Caco-2 (cell line): ENCODE measurements at regions not wholly inside any gene's neighbourhood (a gene's known extent, or its start where the extent isn't known, plus 50 kb on each side); places are given as distances from the start of the nearest gene placed in this dataset.
A peak's percentile ranks its signal among the peaks of the same experiment; 100 is the strongest.
"Not testable (repeated sequence)": the region's sequence is repeated elsewhere in the genome, so short reads cannot be mapped to it uniquely, and the experiment has no call there.

Experiments
- BruUV-seq: library from RNA; stranded (reverse); fragments of 400-500 nt; replicated peaks from 2 replicates; lab custom pipeline; 2021; lab: Mats Ljungman, UMichigan
- CTCF ChIA-PET: fragments of 300-600 bp; sonication (Branson Sonifier 250); formaldehyde crosslinking; loops from one replicate; lab custom pipeline; 2022; ENCODE audit warnings: antibody characterized with exemption; lab: Charles Lee
- POLR2A ChIA-PET: fragments of 300-600 bp; sonication (Branson Sonifier 250); formaldehyde crosslinking; loops from one replicate; lab custom pipeline; 2022; ENCODE audit warnings: antibody characterized with exemption; lab: Charles Lee
- DNase-seq, 2 experiments: peaks; one replicate each; pipeline versions ENCODE4 v3.0.0 to v3.0.0-alpha.2; 2020 to 2022
- H3K27me3 ChIP-seq: replicated peaks from 2 replicates; pipeline ENCODE4 v1.6.0; 2011; ENCODE audit warnings: low read length; ENCODE audit not compliant: control insufficient read depth, insufficient read depth
- H3K36me3 ChIP-seq: 2 replicates; pipeline ENCODE4 v1.5.1; 2011; ENCODE audit warnings: low read length; ENCODE audit not compliant: control insufficient read depth, insufficient read depth
- H3K4me1 ChIP-seq: fragments of 250-450 bp; sonication (Bioruptor Pico); 2 replicates; pipeline ENCODE4 v1.5.1; 2020; ENCODE audit warnings: mild to moderate bottlenecking
- H3K4me3 ChIP-seq: 2 replicates; pipeline ENCODE4 v1.5.1; 2011; ENCODE audit warnings: low read depth, mild to moderate bottlenecking, control low read depth, low read length
- H3K9me3 ChIP-seq: fragments of 250-450 bp; sonication (Bioruptor Pico); 2 replicates; pipeline ENCODE4 v1.5.1; 2020; ENCODE audit warnings: mild to moderate bottlenecking, moderate library complexity
- H3K27ac Mint-ChIP-seq: one replicate; pipeline ENCODE4 v1.8.0; 2022; ENCODE audit warnings: mixed read lengths; ENCODE audit not compliant: unreplicated experiment
- H3K27me3 Mint-ChIP-seq: one replicate; pipeline ENCODE4 v1.8.0; 2022; ENCODE audit warnings: mixed read lengths; ENCODE audit not compliant: insufficient read depth, unreplicated experiment
- H3K36me3 Mint-ChIP-seq: one replicate; pipeline ENCODE4 v1.8.0; 2022; ENCODE audit warnings: mild to moderate bottlenecking, mixed read lengths; ENCODE audit not compliant: insufficient read depth, unreplicated experiment
- H3K4me1 Mint-ChIP-seq: one replicate; pipeline ENCODE4 v1.8.0; 2022; ENCODE audit warnings: low read depth, mixed read lengths; ENCODE audit not compliant: unreplicated experiment
- H3K4me3 Mint-ChIP-seq: one replicate; pipeline ENCODE4 v1.8.0; 2022; ENCODE audit warnings: mild to moderate bottlenecking, moderate library complexity, mixed read lengths; ENCODE audit not compliant: unreplicated experiment
- H3K9me3 Mint-ChIP-seq: one replicate; pipeline ENCODE4 v1.8.0; 2022; ENCODE audit warnings: mixed read lengths; ENCODE audit not compliant: unreplicated experiment
- intact Hi-C: fragments of 100-400 bp; cut with micrococcal nuclease; formaldehyde crosslinking; loops from one replicate; pipeline ENCODE4 v1.10.0; 2022; ENCODE audit not compliant: unreplicated experiment
- TF ChIP-seq, protein P1 (sequence below), 2 experiments: fragments of 200-600 bp in 1 of 2; IDR thresholded peaks; 1 replicate in 1 of 2; 2 replicates in 1 of 2; pipeline versions ENCODE4 v1.5.1 to v1.8.0; 2011 to 2022; ENCODE audit warnings: antibody characterized with exemption in 1 of 2, control low read depth in 1 of 2, inconsistent platforms in 1 of 2, low read depth in 1 of 2, low read length in 1 of 2, mild to moderate bottlenecking in 1 of 2, moderate library complexity in 1 of 2; ENCODE audit not compliant: insufficient read depth in 1 of 2, severe bottlenecking in 1 of 2, unreplicated experiment in 1 of 2

DNA sequence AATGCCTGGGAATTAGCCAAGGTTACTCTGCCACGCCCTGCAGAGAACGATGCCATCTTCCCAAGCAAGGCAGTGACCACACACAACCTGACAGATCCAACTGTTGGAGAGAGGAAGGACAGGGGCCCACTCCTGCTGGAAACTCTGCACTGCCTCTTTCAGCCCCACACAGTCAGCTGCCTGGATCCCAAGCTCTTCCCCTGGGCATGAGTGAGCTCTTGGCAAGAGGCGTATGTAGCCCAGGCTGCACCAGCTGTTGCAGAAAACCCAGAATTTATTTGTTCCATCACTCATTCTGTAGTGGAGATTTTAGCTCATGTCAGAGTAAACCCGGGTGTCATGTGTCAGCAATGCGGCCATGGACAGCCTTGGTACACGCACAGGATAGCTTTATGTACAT lies 135.1 kb upstream of the TRIM24 start:
- Mint-ChIP-seq H3K27ac (no peak overlapping the region), H3K4me3 (no peak overlapping the region), H3K4me1 (no peaks in the 10 kb centered on the region), H3K36me3 (peaks cover 13% of the 10 kb centered on the region), H3K9me3 (peaks cover 20% of the 10 kb centered on the region), H3K27me3 (no peaks in the 10 kb centered on the region)
- H3K9me3 ChIP-seq = peaks cover 26% of the 10 kb centered on the region
- no peak for DNase-seq
- no peaks in the 10 kb centered on the region for H3K4me1 ChIP-seq
- H3K27me3 ChIP-seq = no peaks in the 10 kb centered on the region
- TF ChIP-seq, protein P1, sequence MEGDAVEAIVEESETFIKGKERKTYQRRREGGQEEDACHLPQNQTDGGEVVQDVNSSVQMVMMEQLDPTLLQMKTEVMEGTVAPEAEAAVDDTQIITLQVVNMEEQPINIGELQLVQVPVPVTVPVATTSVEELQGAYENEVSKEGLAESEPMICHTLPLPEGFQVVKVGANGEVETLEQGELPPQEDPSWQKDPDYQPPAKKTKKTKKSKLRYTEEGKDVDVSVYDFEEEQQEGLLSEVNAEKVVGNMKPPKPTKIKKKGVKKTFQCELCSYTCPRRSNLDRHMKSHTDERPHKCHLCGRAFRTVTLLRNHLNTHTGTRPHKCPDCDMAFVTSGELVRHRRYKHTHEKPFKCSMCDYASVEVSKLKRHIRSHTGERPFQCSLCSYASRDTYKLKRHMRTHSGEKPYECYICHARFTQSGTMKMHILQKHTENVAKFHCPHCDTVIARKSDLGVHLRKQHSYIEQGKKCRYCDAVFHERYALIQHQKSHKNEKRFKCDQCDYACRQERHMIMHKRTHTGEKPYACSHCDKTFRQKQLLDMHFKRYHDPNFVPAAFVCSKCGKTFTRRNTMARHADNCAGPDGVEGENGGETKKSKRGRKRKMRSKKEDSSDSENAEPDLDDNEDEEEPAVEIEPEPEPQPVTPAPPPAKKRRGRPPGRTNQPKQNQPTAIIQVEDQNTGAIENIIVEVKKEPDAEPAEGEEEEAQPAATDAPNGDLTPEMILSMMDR (IDR thresholded peaks at IDR 0.05; ENCODE audit: insufficient read depth in 1 of 2, low read depth in 1 of 2, low read length in 1 of 2, severe bottlenecking in 1 of 2, unreplicated experiment in 1 of 2) = no peak
- intact Hi-C loops = no loop called here
- no TSS peak for BruUV-seq
- ChIA-PET POLR2A (no interaction called here), CTCF (no interaction called here)
- H3K36me3 ChIP-seq = no peaks in the 10 kb centered on the region
- H3K4me3 ChIP-seq = no peak overlapping the region

DNA sequence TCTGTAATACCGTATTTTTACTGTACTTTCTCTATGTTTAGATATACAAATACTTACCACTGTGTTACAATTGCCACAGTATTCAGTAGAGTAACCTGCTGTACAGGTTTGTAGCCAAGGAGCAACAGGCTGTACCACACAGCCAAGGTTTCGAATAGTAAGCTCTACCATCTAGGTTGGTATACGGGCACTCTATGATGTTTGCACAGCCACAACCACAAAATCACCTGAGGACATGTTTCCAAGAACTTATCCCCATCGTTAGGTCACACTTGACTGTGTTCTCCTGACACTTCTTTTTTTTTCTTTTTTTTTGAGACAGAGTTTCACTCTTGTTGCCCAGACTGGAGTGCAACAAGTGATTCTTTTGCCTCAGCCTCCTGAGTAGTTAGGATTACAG lies 134.6 kb upstream of the TRIM24 start:
- no TSS peak for BruUV-seq
- ChIA-PET CTCF (no interaction called here), POLR2A (no interaction called here)
- H3K4me1 Mint-ChIP-seq = no peaks in the 10 kb centered on the region
- H3K9me3 Mint-ChIP-seq = peaks cover 20% of the 10 kb centered on the region
- peaks cover 13% of the 10 kb centered on the region for H3K36me3 Mint-ChIP-seq
- no peak for DNase-seq
- H3K27me3 Mint-ChIP-seq = no peaks in the 10 kb centered on the region
- Histone ChIP-seq H3K4me1 (no peaks in the 10 kb centered on the region), H3K27me3 (no peaks in the 10 kb centered on the region), H3K4me3 (no peak overlapping the region), H3K36me3 (no peaks in the 10 kb centered on the region), H3K9me3 (peaks cover 23% of the 10 kb centered on the region)
- no peak overlapping the region for H3K27ac Mint-ChIP-seq
- TF ChIP-seq, protein P1 (IDR thresholded peaks at IDR 0.05; ENCODE audit: insufficient read depth in 1 of 2, low read depth in 1 of 2, low read length in 1 of 2, severe bottlenecking in 1 of 2, unreplicated experiment in 1 of 2) = no peak
- no peak overlapping the region for H3K4me3 Mint-ChIP-seq
- intact Hi-C loops = no loop called here

DNA sequence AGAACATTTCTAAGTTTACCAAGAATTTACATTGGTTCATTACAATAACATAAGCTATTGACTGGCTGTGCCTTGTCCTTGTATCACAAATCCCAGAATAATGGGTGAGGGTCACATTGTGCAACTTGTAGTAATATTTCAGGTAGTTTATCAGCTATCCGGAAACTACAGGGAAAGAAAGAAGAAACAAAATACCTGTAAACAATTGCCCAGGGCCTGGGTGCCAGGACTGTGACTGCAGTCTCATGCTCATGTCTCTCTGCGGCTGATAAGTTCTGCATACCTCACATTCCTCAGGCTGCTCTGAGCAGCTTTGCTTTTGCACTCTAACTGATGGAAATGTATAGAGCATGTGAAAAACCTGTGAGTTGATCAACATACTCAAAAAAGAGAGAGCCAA lies 131.8 kb upstream of the TRIM24 start:
- Histone ChIP-seq H3K4me3 (no peak overlapping the region), H3K27me3 (no peaks in the 10 kb centered on the region), H3K36me3 (no peaks in the 10 kb centered on the region), H3K4me1 (no peaks in the 10 kb centered on the region), H3K9me3 (peaks cover 29% of the 10 kb centered on the region)
- CTCF ChIA-PET = interaction anchor here (0.9 kb wide), 1 partner anchor 159 kb away, joined by 3 read pairs; no protein-coding TSS in a partner anchor
- intact Hi-C loops = no loop called here
- POLR2A ChIA-PET = no interaction called here
- Mint-ChIP-seq H3K4me1 (no peaks in the 10 kb centered on the region), H3K36me3 (peaks cover 13% of the 10 kb centered on the region), H3K4me3 (no peak overlapping the region), H3K27ac (no peak overlapping the region), H3K27me3 (no peaks in the 10 kb centered on the region), H3K9me3 (peaks cover 20% of the 10 kb centered on the region)
- peak; percentile 25 to 61 for DNase-seq
- TF ChIP-seq, protein P1 (IDR thresholded peaks at IDR 0.05; ENCODE audit: insufficient read depth in 1 of 2, low read depth in 1 of 2, low read length in 1 of 2, severe bottlenecking in 1 of 2, unreplicated experiment in 1 of 2) = no peak
- no TSS peak for BruUV-seq

DNA sequence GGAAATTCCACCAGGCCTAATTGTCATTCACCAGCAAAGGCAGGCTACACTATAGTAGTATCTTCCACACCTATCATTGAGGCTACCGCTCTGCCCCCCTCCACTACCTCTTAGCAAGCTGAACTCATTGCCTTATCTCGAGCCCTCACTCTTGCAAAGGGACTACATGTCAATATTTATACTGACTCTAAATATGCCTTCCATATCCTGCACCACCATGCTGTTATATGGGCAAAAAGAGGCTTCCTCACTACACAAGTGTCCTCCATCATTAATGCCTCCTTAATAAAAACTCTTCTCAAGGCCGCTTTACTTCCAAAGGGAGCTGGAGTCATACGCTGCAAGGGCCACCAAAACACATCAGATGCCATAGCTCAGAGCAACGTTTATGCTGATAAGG lies 127.2 kb upstream of the TRIM24 start:
- H3K36me3 Mint-ChIP-seq, H3K4me3 ChIP-seq, CTCF ChIA-PET, H3K27me3 ChIP-seq, H3K27ac Mint-ChIP-seq, H3K4me3 Mint-ChIP-seq, POLR2A ChIA-PET, BruUV-seq, intact Hi-C loops, H3K36me3 ChIP-seq, H3K4me1 ChIP-seq, H3K27me3 Mint-ChIP-seq, H3K4me1 Mint-ChIP-seq: not testable (repeated sequence)
- DNase-seq = peak in 1 of 2 experiments; percentile 33
- H3K9me3 Mint-ChIP-seq = peaks cover 31% of the 10 kb centered on the region
- peaks cover 41% of the 10 kb centered on the region for H3K9me3 ChIP-seq
